Sigmoid colon (tissue), 6 donors: ENCODE measurements at regions not wholly inside any gene's neighbourhood (a gene's known extent, or its start where the extent isn't known, plus 50 kb on each side); places are given as distances from the start of the nearest gene placed in this dataset.

Source experiments
- DNase-seq: peaks from one replicate; pipeline ENCODE4 v3.0.0-alpha.2; 2019
- H3K27ac ChIP-seq, 4 donors: fragments of 200-600 bp; sonication (generic); one replicate each; pipeline ENCODE4 v1.5.1; 2016 to 2019; ENCODE audit warnings: mild to moderate bottlenecking in 1 of 4
- H3K27me3 ChIP-seq, 3 donors: fragments of 200-600 bp; sonication (generic); one replicate each; pipeline ENCODE4 v1.5.1; 2019; ENCODE audit warnings: mild to moderate bottlenecking in 1 of 3
- H3K36me3 ChIP-seq, 4 donors: fragments of 200-600 bp; sonication (generic); one replicate each; pipeline ENCODE4 v1.5.1; 2016 to 2019
- H3K4me1 ChIP-seq, 4 donors: fragments of 200-600 bp; sonication (generic); one replicate each; pipeline ENCODE4 v1.5.1; 2017 to 2019
- H3K4me3 ChIP-seq, 4 donors: fragments of 200-600 bp; sonication (generic); one replicate each; pipeline ENCODE4 v1.5.1; 2017 to 2019; ENCODE audit warnings: mild to moderate bottlenecking in 2 of 4, moderate library complexity in 1 of 4
- H3K9me3 ChIP-seq, 4 donors: fragments of 200-600 bp in 3 of 4; sonication (generic) in 3 of 4; one replicate each; pipeline versions ENCODE4 v1.5.1 to v1.6.1; 2013 to 2019
- EP300 ChIP-seq, 4 donors: sonication (generic); formaldehyde crosslinking; IDR thresholded peaks; one replicate each; pipeline ENCODE4 v1.6.1; 2017; ENCODE audit warnings: antibody characterized with exemption in 4 of 4
- POLR2A ChIP-seq, 2 donors: fragments of 450-650 bp; IDR thresholded peaks; one replicate each; pipeline ENCODE4 v1.6.1; 2016; ENCODE audit warnings: antibody characterized with exemption in 2 of 2, mild to moderate bottlenecking in 2 of 2, moderate library complexity in 2 of 2
- POLR2AphosphoS5 ChIP-seq, 4 donors: sonication (generic); formaldehyde crosslinking; IDR thresholded peaks; one replicate each; pipeline ENCODE4 v1.6.1; 2017; ENCODE audit warnings: antibody characterized with exemption in 4 of 4
- WGBS, 2 donors: extraction: QIAGEN DNeasy Blood & Tissue Kit; methylation state at CpG; one replicate each; pipeline ENCODE4 v1.1.7; 2013; 5-methylcytosine and 5-hydroxymethylcytosine counted together
- intact Hi-C: fragments of 100-400 bp; cut with DNase I; formaldehyde crosslinking; loops from one replicate; pipeline ENCODE4 v1.15.1; 2023
- TF ChIP-seq, protein P1 (sequence below), 4 experiments: fragments of 450-650 bp in 3 of 4; fragments of 200-600 bp in 1 of 4; IDR thresholded peaks; one replicate each; pipeline ENCODE4 v1.5.1; 2016 to 2019; ENCODE audit warnings: antibody characterized with exemption in 4 of 4, mild to moderate bottlenecking in 3 of 4, moderate library complexity in 2 of 4
- donor health status: healthy with polysubstance abuse.
- donor health status: healthy.

DNA sequence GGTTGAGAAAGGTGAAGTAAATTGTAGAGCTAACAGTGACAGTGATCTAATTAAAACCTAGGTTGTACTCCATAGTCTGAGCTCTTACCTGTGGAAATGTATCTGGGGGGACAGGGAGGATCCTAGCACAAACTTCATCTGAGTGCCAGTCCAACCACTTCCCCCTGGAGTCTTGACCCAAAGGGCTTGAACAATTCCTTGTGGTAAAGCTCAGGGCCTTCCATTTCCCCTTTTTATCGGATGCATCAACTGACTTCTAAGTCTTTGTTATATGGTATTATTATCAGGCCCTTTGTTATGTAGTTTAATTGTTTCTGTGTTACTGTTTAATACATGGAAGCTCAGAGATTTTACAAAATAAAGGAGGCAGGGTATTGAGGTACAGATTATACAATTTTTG lies 140.2 kb upstream of the SESN3 start:
- WGBS, 2 donors = 79 to 90% methylated on average over 1 of the region's 1 CpG
- Histone ChIP-seq H3K27ac (no peak overlapping the region), H3K4me1 (peaks cover 0 to 1% (median 0%) of the 10 kb centered on the region in 4 donors)

GRCh38 chr11:95367726-95368125 lies 136.7 kb upstream of the SESN3 start:
- 68 to 75% methylated on average over 4 of the region's 4 CpGs for WGBS, 2 donors
- no peak overlapping the region for H3K4me3 ChIP-seq
- H3K4me1 ChIP-seq = no peaks in the 10 kb centered on the region
- H3K9me3 ChIP-seq = no peaks in the 10 kb centered on the region
- H3K27ac ChIP-seq = no peak overlapping the region
- intact Hi-C loops = no loop called here
- DNase-seq = no peak
- H3K36me3 ChIP-seq = no peaks in the 10 kb centered on the region
- TF ChIP-seq EP300 (IDR thresholded peaks at IDR 0.05) (no peak), POLR2AphosphoS5 (IDR thresholded peaks at IDR 0.05) (no peak), POLR2A (IDR thresholded peaks at IDR 0.05) (no peak)
- TF ChIP-seq, protein P1, sequence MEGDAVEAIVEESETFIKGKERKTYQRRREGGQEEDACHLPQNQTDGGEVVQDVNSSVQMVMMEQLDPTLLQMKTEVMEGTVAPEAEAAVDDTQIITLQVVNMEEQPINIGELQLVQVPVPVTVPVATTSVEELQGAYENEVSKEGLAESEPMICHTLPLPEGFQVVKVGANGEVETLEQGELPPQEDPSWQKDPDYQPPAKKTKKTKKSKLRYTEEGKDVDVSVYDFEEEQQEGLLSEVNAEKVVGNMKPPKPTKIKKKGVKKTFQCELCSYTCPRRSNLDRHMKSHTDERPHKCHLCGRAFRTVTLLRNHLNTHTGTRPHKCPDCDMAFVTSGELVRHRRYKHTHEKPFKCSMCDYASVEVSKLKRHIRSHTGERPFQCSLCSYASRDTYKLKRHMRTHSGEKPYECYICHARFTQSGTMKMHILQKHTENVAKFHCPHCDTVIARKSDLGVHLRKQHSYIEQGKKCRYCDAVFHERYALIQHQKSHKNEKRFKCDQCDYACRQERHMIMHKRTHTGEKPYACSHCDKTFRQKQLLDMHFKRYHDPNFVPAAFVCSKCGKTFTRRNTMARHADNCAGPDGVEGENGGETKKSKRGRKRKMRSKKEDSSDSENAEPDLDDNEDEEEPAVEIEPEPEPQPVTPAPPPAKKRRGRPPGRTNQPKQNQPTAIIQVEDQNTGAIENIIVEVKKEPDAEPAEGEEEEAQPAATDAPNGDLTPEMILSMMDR (IDR thresholded peaks at IDR 0.05) = no peak
- no peaks in the 10 kb centered on the region for H3K27me3 ChIP-seq

More for the DNA sequence above, 140.2 kb upstream of the SESN3 start:
- DNase-seq = no peak
- intact Hi-C loops = no loop called here
- Histone ChIP-seq H3K4me3 (no peak overlapping the region), H3K36me3 (no peaks in the 10 kb centered on the region), H3K9me3 (no peaks in the 10 kb centered on the region), H3K27me3 (no peaks in the 10 kb centered on the region)
- TF ChIP-seq, protein P1 (IDR thresholded peaks at IDR 0.05) = no peak
- TF ChIP-seq POLR2A (IDR thresholded peaks at IDR 0.05) (no peak), EP300 (IDR thresholded peaks at IDR 0.05) (no peak), POLR2AphosphoS5 (IDR thresholded peaks at IDR 0.05) (no peak)

DNA sequence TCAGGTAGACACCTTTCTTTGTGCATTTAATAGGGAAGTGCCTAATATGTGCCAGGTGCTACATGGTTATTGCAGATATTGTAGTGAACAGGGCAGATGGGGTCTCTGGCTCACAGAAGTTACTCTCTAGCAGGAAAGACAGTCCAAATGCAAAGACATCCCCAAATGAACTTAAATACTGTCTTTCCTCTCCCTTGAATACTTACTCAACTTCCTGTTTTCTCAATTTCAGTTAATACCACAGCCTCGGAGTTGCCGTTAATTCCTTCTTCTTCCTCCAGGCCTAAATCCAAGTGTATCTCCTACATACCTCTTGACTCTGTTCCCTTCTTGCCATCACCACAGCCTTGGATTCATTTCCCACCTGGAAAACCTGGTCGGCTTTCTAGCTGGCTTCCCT lies 134.3 kb upstream of the SESN3 start:
- 60 to 88% methylated on average over 3 of the region's 3 CpGs for WGBS, 2 donors
- Histone ChIP-seq H3K27ac (no peak overlapping the region), H3K4me1 (no peaks in the 10 kb centered on the region), H3K27me3 (no peaks in the 10 kb centered on the region), H3K36me3 (no peaks in the 10 kb centered on the region), H3K9me3 (no peaks in the 10 kb centered on the region), H3K4me3 (no peak overlapping the region)
- TF ChIP-seq POLR2AphosphoS5 (IDR thresholded peaks at IDR 0.05) (no peak), POLR2A (IDR thresholded peaks at IDR 0.05) (no peak), EP300 (IDR thresholded peaks at IDR 0.05) (no peak)
- TF ChIP-seq, protein P1 (IDR thresholded peaks at IDR 0.05) = no peak
- no peak for DNase-seq
- intact Hi-C loops = no loop called here

- H3K36me3 ChIP-seq = no peaks in the 10 kb centered on the region
- H3K9me3 ChIP-seq = no peaks in the 10 kb centered on the region
- intact Hi-C loops = no loop called here
- TF ChIP-seq POLR2AphosphoS5 (IDR thresholded peaks at IDR 0.05) = no peak
- TF ChIP-seq EP300 (IDR thresholded peaks at IDR 0.05) = no peak
- TF ChIP-seq, protein P1 (IDR thresholded peaks at IDR 0.05) = no peak
- TF ChIP-seq POLR2A (IDR thresholded peaks at IDR 0.05) = no peak
- H3K27ac ChIP-seq = no peak overlapping the region
- 27 to 72% methylated on average over 4 of the region's 4 CpGs for WGBS, 2 donors
- no peaks in the 10 kb centered on the region for H3K27me3 ChIP-seq
- H3K4me1 ChIP-seq = no peaks in the 10 kb centered on the region
- no peak for DNase-seq
- H3K4me3 ChIP-seq = no peak overlapping the region
These were observed 133.6 kb upstream of the SESN3 start for GRCh38 chr11:95364324-95365295.
